DMS53 treated with DMSO at 0.1 percent for 48 hours (cell line): ENCODE measurements at regions not wholly inside any gene's neighbourhood (a gene's known extent, or its start where the extent isn't known, plus 50 kb on each side); places are given as distances from the start of the nearest gene placed in this dataset.

Experiments
- DNase-seq: peaks from one replicate; lab custom pipeline; 2025; ENCODE audit not compliant: unreplicated experiment; lab: John Stamatoyannopoulos, UW

GRCh38 chr7:109996411-109996810 lies 1094.5 kb upstream of the LRRN3 start:
- DNase-seq: no peak

- no peak for DNase-seq
Observed at GRCh38 chr7:109996927-109997326, 1094.0 kb upstream of the LRRN3 start.

- DNase-seq: no peak
Observed at GRCh38 chr7:109997837-109998236, 1093.1 kb upstream of the LRRN3 start.

GRCh38 chr7:110001254-110001938 lies 1089.5 kb upstream of the LRRN3 start:
- DNase-seq: no peak

GRCh38 chr7:110003827-110004226 lies 1087.1 kb upstream of the LRRN3 start:
- DNase-seq: no peak

- DNase-seq: no peak
Observed at GRCh38 chr7:110007320-110008063, 1083.4 kb upstream of the LRRN3 start.

GRCh38 chr7:110010359-110010758 lies 1080.6 kb upstream of the LRRN3 start:
- peak; percentile 49 for DNase-seq

- DNase-seq: no peak
Observed at GRCh38 chr7:110017405-110017804, 1073.5 kb upstream of the LRRN3 start.

- DNase-seq: no peak
Observed at GRCh38 chr7:110027385-110027784, 1063.5 kb upstream of the LRRN3 start.

- DNase-seq: no peak
Observed at GRCh38 chr7:110043519-110043918, 1047.4 kb upstream of the LRRN3 start.

- DNase-seq: no peak
Observed at GRCh38 chr7:110050785-110051184, 1040.1 kb upstream of the LRRN3 start.

GRCh38 chr7:110051372-110051771 lies 1039.6 kb upstream of the LRRN3 start:
- no peak for DNase-seq

- DNase-seq: no peak
Observed at GRCh38 chr7:110056331-110056730, 1034.6 kb upstream of the LRRN3 start.

GRCh38 chr7:110058401-110058800 lies 1032.5 kb upstream of the LRRN3 start:
- no peak for DNase-seq

- no peak for DNase-seq
Observed at GRCh38 chr7:110061387-110061786, 1029.5 kb upstream of the LRRN3 start.

GRCh38 chr7:110065121-110065520 lies 1025.8 kb upstream of the LRRN3 start:
- no peak for DNase-seq

GRCh38 chr7:110066843-110067242 lies 1024.1 kb upstream of the LRRN3 start:
- no peak for DNase-seq

GRCh38 chr7:110071192-110071591 lies 1019.7 kb upstream of the LRRN3 start:
- no peak for DNase-seq

- no peak for DNase-seq
Observed at GRCh38 chr7:110075450-110075849, 1015.5 kb upstream of the LRRN3 start.

- DNase-seq: no peak
Observed at GRCh38 chr7:110076194-110076593, 1014.7 kb upstream of the LRRN3 start.

GRCh38 chr7:110084181-110084807 lies 1006.6 kb upstream of the LRRN3 start:
- no peak for DNase-seq
